HEK293T (cell line): ENCODE measurements at regions not wholly inside any gene's neighbourhood (a gene's known extent, or its start where the extent isn't known, plus 50 kb on each side); places are given as distances from the start of the nearest gene placed in this dataset.
A peak's percentile ranks its signal among the peaks of the same experiment; 100 is the strongest.

ENCODE experiments used
- CTCF ChIA-PET: fragments of 350-600 bp; formaldehyde crosslinking; extraction: SDS; loops from one replicate; lab custom pipeline; 2021; ENCODE audit warnings: antibody characterized with exemption, inconsistent platforms; lab: Yijun Ruan, JAX
- POLR2A ChIA-PET: fragments of 350-600 bp; formaldehyde crosslinking; extraction: SDS; loops from one replicate; lab custom pipeline; 2020; ENCODE audit warnings: antibody characterized with exemption, inconsistent platforms; lab: Yijun Ruan, JAX
- DNase-seq: peaks from one replicate; pipeline ENCODE4 v3.0.0; 2012; ENCODE audit warnings: mixed read lengths; ENCODE audit errors: extremely low spot score
- ARNT ChIP-seq: fragments of 450-650 bp; IDR thresholded peaks from 2 replicates; pipeline ENCODE4 v1.6.1; 2017; ENCODE audit warnings: mild to moderate bottlenecking
- BHLHE40 ChIP-seq: fragments of 450-650 bp; IDR thresholded peaks from 2 replicates; pipeline ENCODE4 v1.6.1; 2016; ENCODE audit warnings: mild to moderate bottlenecking, moderate library complexity, borderline replicate concordance
- CTBP1 ChIP-seq: fragments of 450-650 bp; IDR thresholded peaks from 2 replicates; pipeline ENCODE4 v1.6.1; 2016; ENCODE audit warnings: borderline replicate concordance
- ELF4 ChIP-seq: fragments of 450-650 bp; IDR thresholded peaks from 2 replicates; pipeline ENCODE4 v1.6.1; 2017; ENCODE audit warnings: antibody characterized with exemption
- FOXA1 ChIP-seq: fragments of 450-650 bp; IDR thresholded peaks from 2 replicates; pipeline ENCODE4 v1.6.1; 2016; ENCODE audit warnings: mild to moderate bottlenecking
- FOXK2 ChIP-seq: fragments of 450-650 bp; IDR thresholded peaks from 2 replicates; pipeline ENCODE4 v1.6.1; 2016; ENCODE audit warnings: mild to moderate bottlenecking
- FOXM1 ChIP-seq: fragments of 450-650 bp; IDR thresholded peaks from 2 replicates; pipeline ENCODE4 v1.6.1; 2017; ENCODE audit warnings: mild to moderate bottlenecking, borderline replicate concordance
- HDGF ChIP-seq: fragments of 450-650 bp; IDR thresholded peaks from 2 replicates; pipeline ENCODE4 v1.6.1; 2017; ENCODE audit warnings: antibody characterized with exemption, borderline replicate concordance
- L3MBTL2 ChIP-seq: fragments of 450-650 bp; conservative IDR thresholded peaks from 2 replicates; pipeline ENCODE4 v1.6.1; 2016; ENCODE audit warnings: mild to moderate bottlenecking
- LEF1 ChIP-seq: fragments of 450-650 bp; IDR thresholded peaks from 2 replicates; pipeline ENCODE4 v1.6.1; 2017; ENCODE audit warnings: mild to moderate bottlenecking, borderline replicate concordance
- NFRKB ChIP-seq: fragments of 450-650 bp; IDR thresholded peaks from 2 replicates; pipeline ENCODE4 v1.6.1; 2016; ENCODE audit warnings: mild to moderate bottlenecking, moderate library complexity
- PKNOX1 ChIP-seq: fragments of 450-650 bp; IDR thresholded peaks from 2 replicates; pipeline ENCODE4 v1.6.1; 2016
- SP1 ChIP-seq: fragments of 450-650 bp; IDR thresholded peaks from 2 replicates; pipeline ENCODE4 v1.6.1; 2017
- SUZ12 ChIP-seq: fragments of 450-650 bp; IDR thresholded peaks from 2 replicates; pipeline ENCODE4 v1.6.1; 2016; ENCODE audit warnings: mild to moderate bottlenecking
- TARDBP ChIP-seq: fragments of 450-650 bp; IDR thresholded peaks from 2 replicates; pipeline ENCODE4 v1.6.1; 2016
- ZNF384 ChIP-seq: fragments of 450-650 bp; IDR thresholded peaks from 2 replicates; pipeline ENCODE4 v1.6.1; 2016

GRCh38 chr1:227451057-227451456 is 112.3 kb upstream of the ZNF678 start:
- ChIA-PET CTCF (no interaction called here), POLR2A (no interaction called here)
- no peak for TF ChIP-seq FOXM1
- TF ChIP-seq CTBP1 = no peak
- TF ChIP-seq BHLHE40 = no peak
- no peak for TF ChIP-seq TARDBP
- no peak for TF ChIP-seq SP1
- DNase-seq = no peak

GRCh38 chr1:227450489-227450888 is 112.9 kb upstream of the ZNF678 start:
- DNase-seq = no peak
- ChIA-PET POLR2A (no interaction called here), CTCF (interaction anchor here (1.1 to 1.3 kb wide), 2 partner anchors 10 to 12 kb away, joined by 3 to 4 read pairs; no protein-coding TSS in a partner anchor)
- no peak for TF ChIP-seq SP1
- TF ChIP-seq FOXM1 = no peak

GRCh38 chr1:227449741-227450441 is 113.5 kb upstream of the ZNF678 start:
- TF ChIP-seq SP1 (no peak), CTBP1 (no peak), PKNOX1 (no peak), FOXA1 (no peak), LEF1 (no peak), BHLHE40 (no peak), NFRKB (no peak), TARDBP (no peak), ELF4 (no peak), FOXK2 (no peak), ARNT (no peak), ZNF384 (no peak), FOXM1 (no peak), L3MBTL2 (no peak), SUZ12 (no peak), HDGF (no peak)
- POLR2A ChIA-PET = interaction anchor here (1.7 kb wide), 1 partner anchor 10 kb away, joined by 5 read pairs; no protein-coding TSS in a partner anchor
- CTCF ChIA-PET = interaction anchor here (0.6 to 1.3 kb wide), 4 partner anchors 9 to 280 kb away, joined by 3 to 4 read pairs (median 3); no protein-coding TSS in a partner anchor
- DNase-seq = no peak

GRCh38 chr1:227449051-227449450 is 114.3 kb upstream of the ZNF678 start:
- CTCF ChIA-PET = interaction anchor here (0.6 to 1.3 kb wide), 3 partner anchors 9 to 281 kb away, joined by 3 read pairs; no protein-coding TSS in a partner anchor
- peak; percentile 65 for DNase-seq

GRCh38 chr1:227447531-227447990 is 115.8 kb upstream of the ZNF678 start:
- CTCF ChIA-PET = no interaction called here
- no peak for DNase-seq
- TF ChIP-seq FOXM1 = no peak
- TF ChIP-seq ZNF384 = no peak
- TF ChIP-seq BHLHE40 = no peak
- TF ChIP-seq LEF1 = no peak
- no peak for TF ChIP-seq L3MBTL2
- TF ChIP-seq SP1 = no peak
- TF ChIP-seq HDGF = no peak
- POLR2A ChIA-PET = no interaction called here

More at GRCh38 chr1:227449051-227449450, 114.3 kb upstream of the ZNF678 start:
- TF ChIP-seq ZNF384 (no peak), FOXA1 (no peak)
- POLR2A ChIA-PET = interaction anchor here (1.7 kb wide), 1 partner anchor 9 kb away, joined by 5 read pairs; no protein-coding TSS in a partner anchor

GRCh38 chr1:227445746-227446145 is 117.6 kb upstream of the ZNF678 start:
- CTCF ChIA-PET = interaction anchor here (0.6 kb wide), 1 partner anchor 110 kb away, joined by 3 read pairs; no protein-coding TSS in a partner anchor

More at GRCh38 chr1:227445746-227446145, 117.6 kb upstream of the ZNF678 start:
- TF ChIP-seq BHLHE40 = no peak
- TF ChIP-seq ELF4 = no peak
- TF ChIP-seq FOXA1 = no peak
- TF ChIP-seq NFRKB = no peak
- no peak for TF ChIP-seq CTBP1
- no peak for TF ChIP-seq PKNOX1
- TF ChIP-seq L3MBTL2 = no peak
- no peak for TF ChIP-seq ZNF384
- TF ChIP-seq FOXK2 = no peak
- TF ChIP-seq HDGF = no peak
- no peak for TF ChIP-seq FOXM1
- TF ChIP-seq LEF1 = no peak
- no peak for TF ChIP-seq SUZ12
- no peak for TF ChIP-seq ARNT
- TF ChIP-seq SP1 = no peak
- no peak for TF ChIP-seq TARDBP
- POLR2A ChIA-PET = no interaction called here
- no peak for DNase-seq
